ENCODE measurements at regions not wholly inside any gene's neighbourhood (a gene's known extent, or its start where the extent isn't known, plus 50 kb on each side); places are given as distances from the start of the nearest gene placed in this dataset.

DNA sequence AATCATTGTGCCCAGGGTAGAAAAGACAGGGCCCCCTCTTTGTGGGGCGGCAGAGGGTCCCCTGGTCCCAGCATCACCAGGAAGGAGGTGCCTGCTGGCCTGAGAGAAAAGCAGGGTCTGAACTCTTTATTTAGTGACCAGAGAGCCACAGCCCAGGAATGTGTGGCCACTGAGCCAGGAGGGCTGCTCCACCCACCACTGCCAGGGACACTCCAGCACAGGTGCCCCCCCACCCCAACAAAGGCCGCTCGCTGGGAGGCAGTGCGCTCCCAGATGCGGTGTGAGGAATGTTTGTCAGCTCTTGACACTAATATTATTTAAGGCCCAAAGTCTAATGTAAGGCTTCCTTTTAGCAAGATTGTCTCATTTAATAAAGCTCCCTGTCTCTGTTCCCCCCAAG is 59.6 kb upstream of the ZMIZ1 start:
- no peak for TF ChIP-seq EZH2 (IDR thresholded peaks at IDR 0.05)
- no peak for TF ChIP-seq POLR2AphosphoS5 (IDR thresholded peaks at IDR 0.05; ENCODE audit: borderline replicate concordance, low read depth, low read length)

Data from SK-N-MC (cell line).